ENCODE measurements at regions not wholly inside any gene's neighbourhood (a gene's known extent, or its start where the extent isn't known, plus 50 kb on each side); places are given as distances from the start of the nearest gene placed in this dataset.
A peak's percentile ranks its signal among the peaks of the same experiment; 100 is the strongest.

DNA sequence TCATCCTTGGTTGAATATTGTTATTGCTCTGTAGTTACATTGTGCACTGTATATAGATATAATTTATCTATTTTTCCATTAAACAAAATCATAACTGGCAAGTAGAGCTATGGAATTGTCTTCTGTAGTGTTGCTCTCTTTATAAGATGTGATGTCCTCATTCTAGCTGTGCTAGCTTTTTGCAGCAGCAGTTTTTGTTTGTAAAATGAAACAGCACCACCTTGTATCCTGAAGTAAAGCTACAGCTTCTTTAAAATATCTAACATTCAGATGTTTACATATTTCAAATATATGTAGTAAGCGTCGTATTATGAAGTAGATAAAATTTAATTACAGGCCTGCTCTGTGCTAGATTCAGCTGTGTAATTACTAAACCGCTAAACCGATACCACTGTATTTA lies 328.8 kb upstream of the MANEA start:
- H3K4me1 Mint-ChIP-seq = peaks cover 6% of the 10 kb centered on the region; the same call in 1 of the 3 replicates
- Histone ChIP-seq H3K36me3 (ENCODE audit: insufficient read depth) (no peaks in the 10 kb centered on the region), H2AFZ (no peak overlapping the region), H3K4me3 (no peak overlapping the region), H3K4me1 (ENCODE audit: insufficient read depth) (no peaks in the 10 kb centered on the region), H4K20me1 (replicated peaks; ENCODE audit: insufficient read depth) (no peaks in the 10 kb centered on the region), H3K4me2 (no peak overlapping the region), H3K27me3 (ENCODE audit: insufficient read depth) (no peaks in the 10 kb centered on the region), H3K79me2 (replicated peaks; ENCODE audit: insufficient read depth) (no peaks in the 10 kb centered on the region), H3K9me2 (ENCODE audit: insufficient read depth) (no peaks in the 10 kb centered on the region), H3F3A (replicated peaks; ENCODE audit: low read depth) (no peaks in the 10 kb centered on the region), H3K27ac (ENCODE audit: low read depth) (no peak overlapping the region)
- TF ChIP-seq, protein P1, sequence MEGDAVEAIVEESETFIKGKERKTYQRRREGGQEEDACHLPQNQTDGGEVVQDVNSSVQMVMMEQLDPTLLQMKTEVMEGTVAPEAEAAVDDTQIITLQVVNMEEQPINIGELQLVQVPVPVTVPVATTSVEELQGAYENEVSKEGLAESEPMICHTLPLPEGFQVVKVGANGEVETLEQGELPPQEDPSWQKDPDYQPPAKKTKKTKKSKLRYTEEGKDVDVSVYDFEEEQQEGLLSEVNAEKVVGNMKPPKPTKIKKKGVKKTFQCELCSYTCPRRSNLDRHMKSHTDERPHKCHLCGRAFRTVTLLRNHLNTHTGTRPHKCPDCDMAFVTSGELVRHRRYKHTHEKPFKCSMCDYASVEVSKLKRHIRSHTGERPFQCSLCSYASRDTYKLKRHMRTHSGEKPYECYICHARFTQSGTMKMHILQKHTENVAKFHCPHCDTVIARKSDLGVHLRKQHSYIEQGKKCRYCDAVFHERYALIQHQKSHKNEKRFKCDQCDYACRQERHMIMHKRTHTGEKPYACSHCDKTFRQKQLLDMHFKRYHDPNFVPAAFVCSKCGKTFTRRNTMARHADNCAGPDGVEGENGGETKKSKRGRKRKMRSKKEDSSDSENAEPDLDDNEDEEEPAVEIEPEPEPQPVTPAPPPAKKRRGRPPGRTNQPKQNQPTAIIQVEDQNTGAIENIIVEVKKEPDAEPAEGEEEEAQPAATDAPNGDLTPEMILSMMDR (conservative IDR thresholded peaks at IDR 0.05; ENCODE audit: low read depth in 2 of 2) = 0 out of 4 replicates have a peak, but pooled peaks of 1 of the 2 experiments have one; percentile 11
- no peak for TF ChIP-seq EZH2 (IDR thresholded peaks at IDR 0.05; ENCODE audit: low read depth, unreplicated experiment)
- peak; percentile 20 for DNase-seq (ENCODE audit: low spot score)
- no peak for ATAC-seq
- H3K27me3 Mint-ChIP-seq (ENCODE audit: insufficient read depth, low read depth, poor library complexity) = no peaks in the 10 kb centered on the region
- H3K9me3 Mint-ChIP-seq = no peaks in the 10 kb centered on the region
- no peak overlapping the region for H3K4me3 Mint-ChIP-seq
- H3K36me3 Mint-ChIP-seq (ENCODE audit: low read depth) = no peaks in the 10 kb centered on the region
- no peak overlapping the region for H3K27ac Mint-ChIP-seq

DNA sequence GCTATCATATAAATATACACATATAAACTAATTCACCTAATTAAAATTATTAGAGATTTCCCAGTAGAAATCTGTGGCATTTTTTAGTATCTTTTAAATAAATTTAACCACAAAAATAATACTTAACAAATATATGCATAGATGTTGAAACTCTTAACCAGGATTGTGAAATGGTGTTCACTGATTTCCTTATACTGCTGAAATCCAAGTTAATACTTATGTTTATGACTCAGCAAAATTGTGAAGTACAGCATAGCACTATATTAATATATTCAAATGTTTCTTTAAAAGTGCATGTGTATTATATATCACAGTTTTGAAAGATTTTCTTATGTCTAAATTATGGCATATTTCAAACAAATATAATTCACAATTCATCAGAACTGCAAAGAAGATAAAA lies 328.2 kb upstream of the MANEA start:
- Mint-ChIP-seq H3K27me3 (ENCODE audit: insufficient read depth, low read depth, poor library complexity) (no peaks in the 10 kb centered on the region), H3K9me3 (no peaks in the 10 kb centered on the region), H3K4me1 (peaks cover 6% of the 10 kb centered on the region; the same call in 1 of the 3 replicates), H3K4me3 (no peak overlapping the region), H3K27ac (no peak overlapping the region), H3K36me3 (ENCODE audit: low read depth) (no peaks in the 10 kb centered on the region)
- Histone ChIP-seq H3K4me2 (no peak overlapping the region), H2AFZ (no peak overlapping the region), H3K27me3 (ENCODE audit: insufficient read depth) (no peaks in the 10 kb centered on the region), H3K79me2 (replicated peaks; ENCODE audit: insufficient read depth) (no peaks in the 10 kb centered on the region), H3K27ac (ENCODE audit: low read depth) (no peak overlapping the region), H3K4me3 (no peak overlapping the region), H3K4me1 (ENCODE audit: insufficient read depth) (no peaks in the 10 kb centered on the region), H4K20me1 (replicated peaks; ENCODE audit: insufficient read depth) (no peaks in the 10 kb centered on the region), H3F3A (replicated peaks; ENCODE audit: low read depth) (no peaks in the 10 kb centered on the region), H3K36me3 (ENCODE audit: insufficient read depth) (no peaks in the 10 kb centered on the region), H3K9me2 (ENCODE audit: insufficient read depth) (no peaks in the 10 kb centered on the region)
- ATAC-seq (no peak), DNase-seq (ENCODE audit: low spot score) (no peak)
- no peak for TF ChIP-seq ZNF114 (CRISPR knock-in tag; IDR thresholded peaks at IDR 0.05)
- TF ChIP-seq CREB1 (CRISPR knock-in tag; IDR thresholded peaks at IDR 0.05; ENCODE audit: low read depth) = no peak
- TF ChIP-seq JUNB (IDR thresholded peaks at IDR 0.05; ENCODE audit: unreplicated experiment) = no peak
- TF ChIP-seq, protein P2, sequence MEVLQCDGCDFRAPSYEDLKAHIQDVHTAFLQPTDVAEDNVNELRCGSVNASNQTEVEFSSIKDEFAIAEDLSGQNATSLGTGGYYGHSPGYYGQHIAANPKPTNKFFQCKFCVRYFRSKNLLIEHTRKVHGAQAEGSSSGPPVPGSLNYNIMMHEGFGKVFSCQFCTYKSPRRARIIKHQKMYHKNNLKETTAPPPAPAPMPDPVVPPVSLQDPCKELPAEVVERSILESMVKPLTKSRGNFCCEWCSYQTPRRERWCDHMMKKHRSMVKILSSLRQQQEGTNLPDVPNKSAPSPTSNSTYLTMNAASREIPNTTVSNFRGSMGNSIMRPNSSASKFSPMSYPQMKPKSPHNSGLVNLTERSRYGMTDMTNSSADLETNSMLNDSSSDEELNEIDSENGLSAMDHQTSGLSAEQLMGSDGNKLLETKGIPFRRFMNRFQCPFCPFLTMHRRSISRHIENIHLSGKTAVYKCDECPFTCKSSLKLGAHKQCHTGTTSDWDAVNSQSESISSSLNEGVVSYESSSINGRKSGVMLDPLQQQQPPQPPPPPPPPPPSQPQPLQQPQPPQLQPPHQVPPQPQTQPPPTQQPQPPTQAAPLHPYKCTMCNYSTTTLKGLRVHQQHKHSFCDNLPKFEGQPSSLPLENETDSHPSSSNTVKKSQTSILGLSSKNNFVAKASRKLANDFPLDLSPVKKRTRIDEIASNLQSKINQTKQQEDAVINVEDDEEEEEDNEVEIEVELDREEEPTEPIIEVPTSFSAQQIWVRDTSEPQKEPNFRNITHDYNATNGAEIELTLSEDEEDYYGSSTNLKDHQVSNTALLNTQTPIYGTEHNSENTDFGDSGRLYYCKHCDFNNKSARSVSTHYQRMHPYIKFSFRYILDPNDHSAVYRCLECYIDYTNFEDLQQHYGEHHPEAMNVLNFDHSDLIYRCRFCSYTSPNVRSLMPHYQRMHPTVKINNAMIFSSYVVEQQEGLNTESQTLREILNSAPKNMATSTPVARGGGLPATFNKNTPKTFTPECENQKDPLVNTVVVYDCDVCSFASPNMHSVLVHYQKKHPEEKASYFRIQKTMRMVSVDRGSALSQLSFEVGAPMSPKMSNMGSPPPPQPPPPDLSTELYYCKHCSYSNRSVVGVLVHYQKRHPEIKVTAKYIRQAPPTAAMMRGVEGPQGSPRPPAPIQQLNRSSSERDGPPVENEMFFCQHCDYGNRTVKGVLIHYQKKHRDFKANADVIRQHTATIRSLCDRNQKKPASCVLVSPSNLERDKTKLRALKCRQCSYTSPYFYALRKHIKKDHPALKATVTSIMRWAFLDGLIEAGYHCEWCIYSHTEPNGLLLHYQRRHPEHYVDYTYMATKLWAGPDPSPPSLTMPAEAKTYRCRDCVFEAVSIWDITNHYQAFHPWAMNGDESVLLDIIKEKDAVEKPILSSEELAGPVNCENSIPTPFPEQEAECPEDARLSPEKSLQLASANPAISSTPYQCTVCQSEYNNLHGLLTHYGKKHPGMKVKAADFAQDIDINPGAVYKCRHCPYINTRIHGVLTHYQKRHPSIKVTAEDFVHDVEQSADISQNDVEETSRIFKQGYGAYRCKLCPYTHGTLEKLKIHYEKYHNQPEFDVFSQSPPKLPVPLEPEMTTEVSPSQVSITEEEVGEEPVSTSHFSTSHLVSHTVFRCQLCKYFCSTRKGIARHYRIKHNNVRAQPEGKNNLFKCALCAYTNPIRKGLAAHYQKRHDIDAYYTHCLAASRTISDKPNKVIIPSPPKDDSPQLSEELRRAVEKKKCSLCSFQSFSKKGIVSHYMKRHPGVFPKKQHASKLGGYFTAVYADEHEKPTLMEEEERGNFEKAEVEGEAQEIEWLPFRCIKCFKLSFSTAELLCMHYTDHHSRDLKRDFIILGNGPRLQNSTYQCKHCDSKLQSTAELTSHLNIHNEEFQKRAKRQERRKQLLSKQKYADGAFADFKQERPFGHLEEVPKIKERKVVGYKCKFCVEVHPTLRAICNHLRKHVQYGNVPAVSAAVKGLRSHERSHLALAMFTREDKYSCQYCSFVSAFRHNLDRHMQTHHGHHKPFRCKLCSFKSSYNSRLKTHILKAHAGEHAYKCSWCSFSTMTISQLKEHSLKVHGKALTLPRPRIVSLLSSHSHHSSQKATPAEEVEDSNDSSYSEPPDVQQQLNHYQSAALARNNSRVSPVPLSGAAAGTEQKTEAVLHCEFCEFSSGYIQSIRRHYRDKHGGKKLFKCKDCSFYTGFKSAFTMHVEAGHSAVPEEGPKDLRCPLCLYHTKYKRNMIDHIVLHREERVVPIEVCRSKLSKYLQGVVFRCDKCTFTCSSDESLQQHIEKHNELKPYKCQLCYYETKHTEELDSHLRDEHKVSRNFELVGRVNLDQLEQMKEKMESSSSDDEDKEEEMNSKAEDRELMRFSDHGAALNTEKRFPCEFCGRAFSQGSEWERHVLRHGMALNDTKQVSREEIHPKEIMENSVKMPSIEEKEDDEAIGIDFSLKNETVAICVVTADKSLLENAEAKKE (CRISPR knock-in tag; IDR thresholded peaks at IDR 0.05) = no peak
- TF ChIP-seq, protein P1 (conservative IDR thresholded peaks at IDR 0.05; ENCODE audit: low read depth in 2 of 2) = no peak
- TF ChIP-seq ZNF331 (CRISPR knock-in tag; IDR thresholded peaks at IDR 0.05; ENCODE audit: low read depth) = no peak
- TF ChIP-seq STAT1 (IDR thresholded peaks at IDR 0.05; ENCODE audit: unreplicated experiment) = no peak
- no peak for TF ChIP-seq POLR2AphosphoS5 (IDR thresholded peaks at IDR 0.05; ENCODE audit: low read depth)
- TF ChIP-seq EZH2phosphoT487 (IDR thresholded peaks at IDR 0.05; ENCODE audit: unreplicated experiment) = no peak
- no peak for TF ChIP-seq EZH2 (IDR thresholded peaks at IDR 0.05; ENCODE audit: low read depth, unreplicated experiment)

All from GM23338 (cell line).